ENCODE measurements at regions not wholly inside any gene's neighbourhood (a gene's known extent, or its start where the extent isn't known, plus 50 kb on each side); places are given as distances from the start of the nearest gene placed in this dataset.

- DNase-seq (ENCODE audit: low read depth), result no peak
- H3K4me3 ChIP-seq (ENCODE audit: low read depth, low read length), result no peak overlapping the region
- TF ChIP-seq, protein P1, sequence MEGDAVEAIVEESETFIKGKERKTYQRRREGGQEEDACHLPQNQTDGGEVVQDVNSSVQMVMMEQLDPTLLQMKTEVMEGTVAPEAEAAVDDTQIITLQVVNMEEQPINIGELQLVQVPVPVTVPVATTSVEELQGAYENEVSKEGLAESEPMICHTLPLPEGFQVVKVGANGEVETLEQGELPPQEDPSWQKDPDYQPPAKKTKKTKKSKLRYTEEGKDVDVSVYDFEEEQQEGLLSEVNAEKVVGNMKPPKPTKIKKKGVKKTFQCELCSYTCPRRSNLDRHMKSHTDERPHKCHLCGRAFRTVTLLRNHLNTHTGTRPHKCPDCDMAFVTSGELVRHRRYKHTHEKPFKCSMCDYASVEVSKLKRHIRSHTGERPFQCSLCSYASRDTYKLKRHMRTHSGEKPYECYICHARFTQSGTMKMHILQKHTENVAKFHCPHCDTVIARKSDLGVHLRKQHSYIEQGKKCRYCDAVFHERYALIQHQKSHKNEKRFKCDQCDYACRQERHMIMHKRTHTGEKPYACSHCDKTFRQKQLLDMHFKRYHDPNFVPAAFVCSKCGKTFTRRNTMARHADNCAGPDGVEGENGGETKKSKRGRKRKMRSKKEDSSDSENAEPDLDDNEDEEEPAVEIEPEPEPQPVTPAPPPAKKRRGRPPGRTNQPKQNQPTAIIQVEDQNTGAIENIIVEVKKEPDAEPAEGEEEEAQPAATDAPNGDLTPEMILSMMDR (IDR thresholded peaks at IDR 0.05; ENCODE audit: insufficient read depth, low read depth, low read length, missing control alignments), result no peak
Measured at GRCh38 chr12:5375547-5376295, 56.2 kb upstream of the NTF3 start.

DNA sequence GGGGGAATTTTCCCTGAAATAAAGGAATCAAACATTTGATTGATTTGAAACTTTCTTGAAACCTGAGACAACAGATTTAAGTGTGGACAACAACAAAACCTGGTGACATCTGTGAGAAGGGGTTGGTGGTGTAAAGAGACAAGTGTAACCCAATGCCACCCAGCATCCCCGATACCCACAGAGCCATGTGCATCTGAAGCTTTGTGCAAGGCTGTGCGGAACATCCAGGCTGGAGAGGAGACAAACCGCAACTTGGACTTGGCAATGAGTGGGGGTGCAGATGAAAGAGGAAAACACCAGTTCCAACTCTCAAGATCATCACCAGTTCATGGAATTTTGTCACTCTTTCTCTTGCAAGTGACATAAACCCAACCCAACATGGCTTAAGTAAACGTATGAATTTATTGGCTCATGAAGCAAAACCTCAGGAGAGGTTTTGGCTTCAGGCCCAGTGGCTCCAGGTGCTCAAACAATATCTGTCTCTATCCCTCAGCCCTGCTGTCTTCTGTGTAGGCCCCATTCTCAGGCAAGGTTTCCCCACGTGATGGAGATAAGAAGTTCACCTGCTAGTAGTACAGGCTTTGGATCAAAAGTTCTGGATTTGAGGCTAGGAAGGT is 55.2 kb upstream of the NTF3 start:
- DNase-seq (ENCODE audit: low read depth), result no peak
- TF ChIP-seq, protein P1 (IDR thresholded peaks at IDR 0.05; ENCODE audit: insufficient read depth, low read depth, low read length, missing control alignments), result no peak

DNA sequence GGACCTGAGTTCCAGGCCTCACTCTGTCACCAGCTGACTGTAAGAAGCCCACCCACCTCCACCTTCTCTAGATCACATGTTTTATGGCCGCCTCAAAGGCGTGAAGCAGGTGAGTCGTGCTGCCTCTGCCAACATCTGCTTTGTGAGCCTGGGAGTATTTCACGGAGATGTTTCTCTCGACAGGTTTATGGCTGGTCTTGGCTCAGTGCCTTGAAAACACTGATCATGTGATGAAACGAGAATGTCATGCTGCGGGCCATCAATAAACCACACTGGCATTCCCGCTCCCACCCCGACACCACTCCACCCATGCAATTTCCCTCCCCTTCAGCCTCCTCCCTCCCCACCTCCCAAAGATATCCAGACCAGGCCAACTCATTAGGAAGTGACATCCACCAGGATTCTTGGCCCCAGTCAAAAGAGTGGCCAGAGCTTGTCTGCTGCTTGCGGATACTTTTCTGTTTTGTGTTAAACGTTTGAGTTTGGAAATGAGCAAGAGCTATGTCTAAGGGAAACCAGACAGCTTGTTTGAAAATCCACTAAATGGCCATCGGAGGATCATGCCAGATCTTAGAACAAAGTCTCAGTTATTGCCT is 53.8 kb upstream of the NTF3 start:
- TF ChIP-seq, protein P1 (IDR thresholded peaks at IDR 0.05; ENCODE audit: insufficient read depth, low read depth, low read length, missing control alignments), result no peak
- H3K4me3 ChIP-seq (ENCODE audit: low read depth, low read length), result no peak overlapping the region
- no peak for DNase-seq (ENCODE audit: low read depth)

More for the DNA sequence above, 55.2 kb upstream of the NTF3 start:
- no peak overlapping the region for H3K4me3 ChIP-seq (ENCODE audit: low read depth, low read length)

- no peak for DNase-seq (ENCODE audit: low read depth)
- H3K4me3 ChIP-seq (ENCODE audit: low read depth, low read length), result no peak overlapping the region
- TF ChIP-seq, protein P1 (IDR thresholded peaks at IDR 0.05; ENCODE audit: insufficient read depth, low read depth, low read length, missing control alignments), result no peak
Measured at GRCh38 chr12:5379749-5380496, 52.0 kb upstream of the NTF3 start.

Measured in GM12865 (cell line).